ENCODE measurements at regions not wholly inside any gene's neighbourhood (a gene's known extent, or its start where the extent isn't known, plus 50 kb on each side); places are given as distances from the start of the nearest gene placed in this dataset.

- TF ChIP-seq ZNF263 (CRISPR knock-in tag; IDR thresholded peaks at IDR 0.05; ENCODE audit: low read depth) (no peak), CTCF (IDR thresholded peaks at IDR 0.05) (no peak), ERG (CRISPR knock-in tag; IDR thresholded peaks at IDR 0.05) (no peak), USF2 (CRISPR knock-in tag; IDR thresholded peaks at IDR 0.05) (no peak)
Observed at GRCh38 chr14:98059106-98059505, 1212.9 kb downstream of the BCL11B start.

Data from WTC11 (cell line).